GM18858 (cell line): ENCODE measurements at regions not wholly inside any gene's neighbourhood (a gene's known extent, or its start where the extent isn't known, plus 50 kb on each side); places are given as distances from the start of the nearest gene placed in this dataset.

Experiments
- ATAC-seq: cut with Tn5 transposase; IDR thresholded peaks from one replicate; pipeline ENCODE4 v1.9.1; 2021; ENCODE audit not compliant: unreplicated experiment

- no peak for ATAC-seq
These were observed 638.8 kb upstream of the WWC1 start for GRCh38 chr5:167652690-167653089.

GRCh38 chr5:167653645-167654106 lies 637.8 kb upstream of the WWC1 start:
- ATAC-seq: no peak

GRCh38 chr5:167657016-167657415 lies 634.4 kb upstream of the WWC1 start:
- ATAC-seq: no peak

- ATAC-seq: no peak
These were observed 632.6 kb upstream of the WWC1 start for GRCh38 chr5:167658889-167659288.

GRCh38 chr5:167661605-167662004 lies 629.8 kb upstream of the WWC1 start:
- ATAC-seq: no peak

DNA sequence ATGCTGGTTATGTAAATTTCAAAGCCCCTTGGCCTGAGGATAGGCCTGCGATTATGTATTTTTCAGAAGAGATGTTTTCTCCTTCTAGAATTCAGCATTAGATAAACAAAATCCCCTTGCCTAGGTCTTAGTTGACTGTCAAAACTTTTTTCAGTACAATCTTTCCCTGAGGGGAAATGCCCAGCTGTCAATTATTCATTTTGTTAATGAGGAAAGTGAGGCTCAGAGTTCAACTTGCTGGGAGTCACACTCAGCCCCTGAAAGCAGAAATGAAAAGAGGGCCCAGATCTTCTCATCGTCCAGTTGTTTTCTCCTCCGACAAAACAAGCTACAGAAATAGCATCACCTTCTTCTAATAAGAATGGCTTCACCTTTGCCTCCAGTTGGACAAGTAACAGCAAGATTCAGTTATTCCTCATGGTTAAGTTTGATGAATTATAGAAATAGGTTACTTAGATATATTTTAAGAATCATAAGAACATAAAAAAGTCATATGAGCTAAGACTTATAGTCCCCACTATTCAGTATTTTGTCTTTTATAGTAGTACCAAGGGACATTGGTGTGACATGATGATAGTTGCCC lies 627.1 kb upstream of the WWC1 start:
- no peak for ATAC-seq

- ATAC-seq: no peak
These were observed 625.5 kb upstream of the WWC1 start for GRCh38 chr5:167665841-167666375.

GRCh38 chr5:167671176-167671575 lies 620.3 kb upstream of the WWC1 start:
- ATAC-seq: no peak

- ATAC-seq: no peak
These were observed 617.5 kb upstream of the WWC1 start for GRCh38 chr5:167673942-167674341.

GRCh38 chr5:167678481-167678880 lies 613.0 kb upstream of the WWC1 start:
- ATAC-seq: no peak

DNA sequence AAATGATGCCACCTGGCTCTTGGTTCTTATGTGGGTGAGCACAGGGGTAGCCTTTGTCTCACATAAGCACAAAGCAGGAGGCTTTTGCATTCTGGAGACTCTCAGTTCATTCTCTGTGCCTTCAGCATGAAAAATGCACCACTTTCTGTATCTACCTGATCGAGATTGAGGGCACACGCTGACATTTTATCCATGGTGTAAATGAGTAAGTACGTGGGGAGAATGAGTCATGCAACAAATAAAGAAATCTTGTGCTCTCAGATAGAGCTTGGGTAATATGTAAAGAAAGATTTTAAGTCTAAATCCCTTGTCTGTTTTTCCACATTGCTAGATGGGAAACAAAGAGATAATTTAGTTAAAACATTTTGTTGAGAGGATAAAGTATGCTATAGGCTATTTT lies 607.2 kb upstream of the WWC1 start:
- no peak for ATAC-seq

GRCh38 chr5:167688341-167689130 lies 602.9 kb upstream of the WWC1 start:
- no peak for ATAC-seq

- no peak for ATAC-seq
These were observed 596.9 kb upstream of the WWC1 start for GRCh38 chr5:167694325-167695147.

DNA sequence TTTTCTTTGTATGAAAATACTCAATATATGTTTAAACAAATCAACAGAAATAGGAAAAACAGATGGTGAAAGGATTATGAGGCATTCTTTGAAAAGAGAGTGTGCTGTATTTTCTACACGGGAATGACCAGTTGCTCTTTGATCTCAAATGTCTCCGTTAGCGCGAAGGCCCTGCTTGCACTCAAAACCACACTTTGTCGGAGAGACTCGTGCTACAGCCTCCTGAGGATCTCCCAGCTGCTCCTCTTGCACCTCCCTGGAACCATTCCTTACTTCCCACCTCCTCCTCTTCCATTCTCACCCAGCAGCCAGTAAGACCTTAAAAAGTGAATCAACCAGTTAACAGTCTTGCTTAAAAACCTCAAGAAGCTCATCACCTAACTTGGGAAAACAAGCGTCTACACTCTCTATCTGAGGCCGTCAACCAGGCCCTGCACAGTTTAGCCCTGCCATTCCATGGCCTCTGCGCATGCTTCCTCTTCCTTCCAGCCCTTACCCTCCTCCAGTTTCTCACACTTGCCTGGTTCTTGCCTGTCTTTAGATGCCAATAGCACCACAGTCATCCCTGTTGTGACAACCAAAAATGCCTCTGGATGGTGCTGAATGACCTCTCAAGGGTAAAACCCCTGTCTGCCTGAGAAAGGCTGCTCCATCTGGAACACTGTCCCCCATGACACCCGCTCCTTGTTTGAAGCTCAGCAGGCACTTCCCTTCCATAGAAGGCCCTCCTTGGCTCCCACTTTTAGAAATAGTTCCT lies 594.7 kb upstream of the WWC1 start:
- ATAC-seq: no peak

DNA sequence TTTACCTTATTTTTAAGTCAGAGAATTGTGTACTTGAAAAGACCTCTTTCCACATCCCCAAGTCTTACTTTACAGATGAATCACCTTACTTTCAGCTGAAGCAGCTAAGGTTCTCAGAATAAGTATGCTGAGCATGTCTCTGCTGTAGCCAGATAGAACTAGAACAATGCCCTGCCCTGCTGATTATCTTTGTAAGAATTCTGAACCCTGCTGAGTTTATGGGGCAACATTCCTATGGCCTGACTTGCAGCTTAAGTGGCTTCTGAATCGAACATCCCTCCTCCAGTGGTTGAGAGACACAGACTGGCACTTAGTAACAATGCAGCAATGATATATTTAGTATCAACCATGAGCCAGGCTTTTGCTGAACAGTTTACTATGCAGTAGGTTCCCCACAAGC lies 592.0 kb upstream of the WWC1 start:
- ATAC-seq: peak; percentile 42

DNA sequence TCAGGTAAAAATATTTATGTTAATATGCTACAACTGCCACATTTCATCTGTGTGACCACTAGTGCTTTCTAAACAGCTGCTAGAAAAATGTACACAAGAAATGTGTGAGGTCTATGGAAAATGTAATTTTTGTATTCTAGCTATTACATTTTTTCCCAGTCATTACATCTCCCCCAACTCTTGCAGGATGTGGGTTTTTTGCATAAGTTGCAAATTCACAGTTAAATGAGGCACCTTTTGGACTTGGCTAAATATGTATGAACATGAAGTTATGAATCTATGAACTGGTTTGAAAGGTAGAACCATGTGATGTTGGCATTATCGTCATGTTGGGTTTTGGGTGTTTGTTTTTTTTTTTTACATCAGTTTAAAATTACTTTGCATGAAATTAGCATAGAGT lies 590.4 kb upstream of the WWC1 start:
- ATAC-seq: no peak

DNA sequence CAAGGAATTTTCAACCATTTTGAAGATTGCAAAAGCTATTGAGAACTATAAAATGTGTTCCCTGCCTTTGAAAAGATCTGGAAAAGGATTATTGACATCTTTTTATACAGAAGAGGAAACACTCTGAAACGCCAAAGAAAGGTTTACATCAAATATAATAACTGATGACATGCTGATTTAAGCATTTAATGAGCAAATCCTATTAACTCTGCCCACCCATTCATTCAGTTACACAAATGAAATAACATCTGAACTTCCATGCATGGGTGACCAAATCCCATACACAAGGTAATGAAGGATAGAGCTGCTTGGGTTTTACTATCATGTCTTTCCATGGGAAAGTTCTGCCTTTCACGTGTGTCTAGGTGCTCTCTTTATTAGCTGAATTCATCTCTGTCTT lies 589.4 kb upstream of the WWC1 start:
- ATAC-seq: no peak

DNA sequence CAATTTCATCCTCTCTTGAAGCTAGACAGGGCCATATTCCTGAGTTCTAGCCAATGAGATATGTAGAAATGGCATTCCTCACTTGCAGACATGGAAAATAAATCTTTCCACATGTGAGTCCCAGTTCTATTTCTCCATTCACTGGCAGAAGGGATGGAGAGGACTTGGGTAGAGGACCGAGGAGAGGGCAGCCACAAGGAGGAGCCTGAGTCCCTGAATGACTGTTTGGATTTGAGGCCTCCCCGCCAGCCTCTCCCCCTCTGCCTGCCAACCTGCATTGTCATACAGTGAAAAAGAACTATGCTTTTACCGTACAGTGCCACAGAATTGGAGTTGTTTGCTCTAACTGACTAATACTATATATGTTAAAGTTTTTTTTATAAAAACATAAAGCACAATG lies 583.0 kb upstream of the WWC1 start:
- no peak for ATAC-seq

- peak; percentile 67 for ATAC-seq
These were observed 581.8 kb upstream of the WWC1 start for GRCh38 chr5:167709625-167710024.

DNA sequence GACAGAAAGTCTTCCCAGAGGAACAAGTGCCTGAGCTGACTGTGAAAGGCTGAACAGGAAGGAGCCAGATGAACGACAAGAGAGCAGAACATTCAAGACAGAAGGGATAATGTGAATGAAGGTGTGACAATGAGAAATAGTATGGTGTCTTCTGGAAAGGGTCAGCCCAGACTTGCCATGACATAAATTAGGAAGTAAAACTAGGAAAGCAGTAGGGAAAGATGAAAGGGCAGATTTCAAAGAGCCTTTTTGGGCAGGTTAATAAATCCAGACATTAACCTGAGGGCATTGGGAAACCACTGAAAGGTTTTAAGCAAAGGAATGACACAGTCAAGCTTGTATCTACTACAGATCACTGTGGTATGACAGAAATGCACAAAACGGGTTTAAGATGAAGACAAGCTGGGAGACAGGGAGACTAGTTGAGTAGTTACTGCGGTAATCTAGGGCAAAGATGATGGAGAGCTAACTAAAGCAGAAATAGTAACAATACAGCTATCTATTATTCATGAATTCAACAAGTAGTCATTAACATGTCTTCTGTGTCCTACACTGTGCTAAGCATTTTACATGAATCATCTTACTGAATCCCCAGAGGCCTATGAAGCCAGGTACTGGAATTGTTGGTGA lies 580.9 kb upstream of the WWC1 start:
- no peak for ATAC-seq
